ENCODE measurements at regions not wholly inside any gene's neighbourhood (a gene's known extent, or its start where the extent isn't known, plus 50 kb on each side); places are given as distances from the start of the nearest gene placed in this dataset.

GRCh38 chr13:62997038-62997599, 1581.5 kb upstream of the PCDH20 start:
- no peak for DNase-seq

DNA sequence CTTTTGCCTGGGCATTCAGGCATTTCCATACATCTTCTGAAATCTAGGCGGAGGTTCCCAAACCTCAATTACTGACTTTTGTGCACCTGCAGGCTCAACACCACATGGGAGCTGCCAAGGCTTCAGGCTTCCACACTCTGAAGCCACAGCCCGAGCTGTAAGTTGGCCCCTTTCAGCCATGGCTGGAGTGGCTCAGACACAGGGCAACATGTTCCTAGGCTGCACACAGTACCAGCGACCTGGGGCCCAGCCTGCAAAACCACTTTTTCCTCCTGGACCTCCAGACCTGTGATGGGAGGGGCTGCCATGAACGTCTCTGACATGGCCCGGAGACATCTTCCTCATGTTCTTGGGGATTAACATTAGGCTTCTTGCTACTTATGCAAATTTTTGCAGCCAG, 1558.2 kb upstream of the PCDH20 start:
- DNase-seq = no peak

DNA sequence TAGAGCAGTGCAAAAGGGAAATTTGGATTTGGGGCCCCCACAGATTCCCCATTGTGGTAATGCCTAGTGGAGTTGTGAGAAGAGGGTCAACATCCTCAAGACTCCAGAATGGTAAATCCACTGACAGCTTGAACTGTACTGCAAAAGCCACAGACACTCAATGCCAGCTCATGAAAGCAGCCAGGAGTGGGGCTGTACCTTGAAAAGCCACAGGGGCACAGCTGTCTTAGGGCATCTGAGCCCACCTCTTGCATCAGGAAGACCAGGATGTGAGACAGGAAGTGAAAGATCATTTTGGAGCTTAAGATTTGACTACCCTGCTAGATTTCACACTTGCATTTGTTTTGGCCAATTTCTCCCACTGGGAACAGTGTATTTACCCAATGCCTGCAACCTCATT, 1548.9 kb upstream of the PCDH20 start:
- DNase-seq = no peak

DNA sequence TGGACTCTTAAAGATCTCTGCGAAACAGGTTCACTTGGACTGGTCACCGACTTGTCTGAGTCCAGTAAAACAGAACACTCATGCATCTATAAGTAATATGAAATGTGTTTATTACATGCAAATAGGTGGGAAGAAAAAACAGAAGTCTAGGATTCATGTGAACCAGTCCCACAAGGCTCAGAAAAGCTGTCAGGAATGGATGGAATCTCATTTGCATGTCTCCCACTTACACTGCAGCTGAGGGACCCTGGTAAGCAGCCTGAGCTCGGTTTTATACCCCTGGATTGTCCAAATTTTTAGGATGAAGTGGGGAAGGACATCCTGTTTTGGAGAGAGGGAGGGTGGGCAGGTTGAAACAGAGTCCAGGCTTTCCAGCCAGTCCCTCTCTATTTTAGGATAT, 1545.1 kb upstream of the PCDH20 start:
- DNase-seq = no peak

DNA sequence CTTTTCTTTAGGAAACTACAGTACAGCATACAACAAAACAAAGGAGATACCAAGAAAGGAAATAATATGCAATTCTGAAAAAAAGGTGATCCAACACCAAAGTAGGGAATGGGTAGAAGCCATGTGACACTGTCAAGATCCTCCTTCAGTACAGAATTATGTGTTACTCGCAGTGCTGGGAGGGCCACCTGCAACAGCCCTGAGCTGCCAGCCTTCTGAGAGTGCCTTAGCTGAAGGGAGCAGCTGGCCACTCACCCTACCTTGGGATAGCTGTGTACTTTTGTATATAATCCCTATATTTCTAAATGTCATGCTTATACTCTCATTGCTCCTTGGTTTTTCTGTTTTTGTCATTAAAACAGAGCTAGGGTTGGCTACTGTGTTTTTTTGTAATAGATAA, 1518.2 kb upstream of the PCDH20 start:
- DNase-seq = no peak

DNA sequence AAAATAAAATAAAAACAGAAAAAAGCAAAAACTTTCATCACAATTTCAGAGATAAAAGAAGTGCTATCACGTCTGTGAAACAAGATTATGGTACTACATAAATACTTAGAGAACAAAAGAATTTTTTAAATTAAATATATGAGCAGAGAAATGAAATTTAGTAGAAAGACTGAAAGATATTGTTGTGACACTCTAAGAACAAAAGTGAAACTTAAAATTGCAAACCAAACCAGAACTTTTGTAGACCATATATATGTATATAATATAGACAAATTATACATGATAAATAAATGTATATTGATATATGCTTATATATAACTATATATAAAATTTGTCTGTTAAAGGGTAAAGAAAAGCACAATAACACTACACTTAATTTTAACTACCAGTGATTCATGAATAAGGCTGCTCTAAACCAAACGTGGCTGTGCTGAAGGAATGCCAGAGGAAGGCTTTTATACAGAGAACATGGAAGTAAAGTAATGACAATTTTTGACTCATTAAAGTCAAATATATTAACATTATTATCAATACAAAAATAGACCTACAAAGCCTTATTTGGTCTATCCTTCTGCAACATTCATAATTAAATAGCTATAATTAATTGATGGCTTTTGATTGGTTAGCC, 1516.7 kb upstream of the PCDH20 start:
- no peak for DNase-seq

DNA sequence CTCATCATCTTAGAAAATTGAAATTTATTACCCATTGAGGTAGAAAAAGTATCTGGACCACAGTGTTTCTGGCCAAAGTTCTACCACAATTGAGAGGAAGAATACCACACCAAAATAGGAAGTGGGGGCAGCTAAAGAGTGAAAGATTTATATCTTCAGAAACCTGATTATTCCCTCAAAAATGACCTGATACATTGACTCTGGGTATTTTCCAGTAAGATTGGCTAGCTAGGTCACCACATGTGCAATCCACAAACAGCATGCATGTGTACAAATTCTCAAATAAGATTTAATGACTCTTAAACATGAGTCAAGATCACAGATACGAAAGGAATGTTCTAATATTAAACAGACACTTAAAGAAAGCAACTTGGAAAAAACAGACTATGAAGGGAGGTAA, 1516.2 kb upstream of the PCDH20 start:
- DNase-seq = no peak

DNA sequence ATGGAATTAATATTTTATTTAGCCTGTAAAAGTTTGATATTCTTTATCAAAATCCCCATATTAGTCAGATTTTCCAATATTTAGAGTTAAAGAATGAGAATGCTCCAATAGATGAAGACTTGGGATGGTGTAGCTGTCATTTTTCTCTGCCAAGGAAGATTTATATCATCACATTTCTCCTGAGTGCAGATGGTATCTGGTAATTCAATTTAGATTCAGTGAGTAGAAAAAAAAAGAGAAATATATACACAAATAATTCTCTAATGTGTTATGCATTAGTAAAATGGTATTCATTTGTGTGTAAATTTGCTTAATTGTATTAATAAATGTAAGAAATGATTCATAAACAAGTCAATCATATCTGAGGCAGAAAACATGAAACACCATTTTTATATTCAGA, 1508.7 kb upstream of the PCDH20 start:
- no peak for DNase-seq

GRCh38 chr13:62920159-62920558, 1504.5 kb upstream of the PCDH20 start:
- DNase-seq = no peak

GRCh38 chr13:62919491-62919890, 1503.8 kb upstream of the PCDH20 start:
- DNase-seq = no peak

DNA sequence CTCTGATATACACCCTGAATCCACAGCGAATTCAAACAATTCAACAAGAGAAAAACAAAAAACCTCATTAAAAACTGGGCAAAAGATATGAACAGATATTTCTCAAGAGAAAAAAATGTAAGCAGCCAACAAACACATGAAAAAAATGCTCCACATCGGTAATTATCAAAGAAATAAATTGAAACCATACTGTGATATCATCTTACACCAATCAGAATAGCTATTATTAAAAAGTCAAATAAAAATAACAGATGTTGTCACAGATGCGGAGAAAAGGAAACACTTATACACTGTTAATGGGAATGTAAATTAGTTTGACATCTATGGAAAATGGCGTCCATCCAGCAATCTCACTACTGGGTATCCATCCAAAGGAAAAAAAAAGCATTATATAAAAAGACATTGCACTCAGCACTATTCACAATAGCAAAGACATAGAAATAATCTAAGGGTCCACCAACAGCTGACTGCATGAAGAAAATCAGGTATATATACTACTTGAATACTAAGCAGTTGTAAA, 1495.0 kb upstream of the PCDH20 start:
- DNase-seq = no peak

DNA sequence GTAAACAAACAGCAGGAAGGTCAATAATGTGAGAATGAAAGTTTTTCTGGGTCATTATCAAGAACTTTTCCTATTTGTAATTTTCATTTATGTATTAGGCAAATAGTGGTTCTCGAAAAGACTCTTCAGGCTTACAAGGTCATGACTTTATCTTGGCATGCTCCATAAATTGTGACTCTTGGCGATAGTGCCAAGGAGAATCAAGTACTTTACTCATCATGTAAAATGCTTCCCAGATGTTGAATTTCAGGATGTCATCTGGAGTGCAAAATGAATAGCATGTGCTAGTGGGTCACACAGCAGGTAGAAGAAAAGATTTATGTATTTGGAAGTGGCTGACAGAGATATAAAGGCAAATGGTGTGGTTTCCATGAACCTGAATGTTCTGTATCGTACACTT, 1492.7 kb upstream of the PCDH20 start:
- DNase-seq = no peak

- DNase-seq = no peak
These were observed 1491.2 kb upstream of the PCDH20 start for GRCh38 chr13:62906896-62907295.

DNA sequence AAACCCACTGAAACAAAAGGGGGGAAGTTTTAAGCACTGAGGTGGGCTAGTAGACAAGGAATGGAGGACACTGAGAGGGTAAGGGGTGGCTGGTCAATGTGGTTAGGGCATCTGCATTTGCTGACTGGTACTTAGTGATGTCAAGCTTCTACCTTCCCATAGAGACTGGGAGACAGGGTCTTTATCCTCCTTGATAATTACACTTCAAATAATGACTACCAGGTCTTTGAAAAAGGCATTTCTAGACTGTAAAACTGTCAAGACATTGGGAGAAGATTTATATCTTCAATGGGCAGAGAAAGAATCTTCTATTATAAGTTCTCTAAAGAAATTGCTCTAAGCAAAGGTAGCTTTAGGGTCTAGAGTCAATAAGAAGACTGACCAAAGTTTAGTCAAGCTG, 1490.8 kb upstream of the PCDH20 start:
- no peak for DNase-seq

DNA sequence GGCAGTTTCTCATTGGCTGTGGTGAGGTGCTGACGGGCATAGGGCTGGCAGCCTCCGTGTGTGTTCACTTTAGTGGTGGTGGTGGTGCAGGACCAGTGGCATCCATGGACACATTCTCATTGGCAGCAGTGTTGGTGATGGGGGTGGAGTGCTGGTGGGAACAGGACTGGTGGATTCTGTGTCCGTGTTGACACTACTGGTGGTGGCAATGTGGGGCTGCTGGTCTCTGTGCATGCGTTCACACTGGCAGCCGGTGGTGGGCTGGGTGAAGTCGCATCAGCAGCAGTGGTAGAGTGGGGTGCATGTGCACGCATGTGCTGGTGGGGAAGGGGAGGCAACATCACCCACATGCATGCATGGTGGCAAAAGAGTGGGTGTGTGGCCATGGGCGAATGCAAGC, 1471.4 kb upstream of the PCDH20 start:
- DNase-seq = no peak

DNA sequence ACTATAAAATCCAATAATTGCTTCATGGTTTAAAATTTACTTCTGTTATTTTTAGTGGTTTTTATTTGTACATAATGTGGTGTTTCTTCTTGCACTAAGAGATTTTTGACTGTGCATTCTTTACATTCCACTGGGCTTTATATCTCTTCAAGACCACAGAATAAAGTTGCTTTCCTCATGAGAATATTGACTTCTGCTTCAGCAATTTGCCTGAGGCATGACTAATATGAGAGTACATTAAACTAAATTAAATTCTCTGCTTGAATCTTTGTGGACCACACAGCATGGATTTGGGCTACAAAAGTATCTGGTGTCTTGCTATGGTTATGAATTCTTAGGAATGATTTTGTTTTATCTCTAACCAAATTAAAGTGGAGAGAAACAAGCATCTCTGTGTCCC, 1463.4 kb upstream of the PCDH20 start:
- no peak for DNase-seq

DNA sequence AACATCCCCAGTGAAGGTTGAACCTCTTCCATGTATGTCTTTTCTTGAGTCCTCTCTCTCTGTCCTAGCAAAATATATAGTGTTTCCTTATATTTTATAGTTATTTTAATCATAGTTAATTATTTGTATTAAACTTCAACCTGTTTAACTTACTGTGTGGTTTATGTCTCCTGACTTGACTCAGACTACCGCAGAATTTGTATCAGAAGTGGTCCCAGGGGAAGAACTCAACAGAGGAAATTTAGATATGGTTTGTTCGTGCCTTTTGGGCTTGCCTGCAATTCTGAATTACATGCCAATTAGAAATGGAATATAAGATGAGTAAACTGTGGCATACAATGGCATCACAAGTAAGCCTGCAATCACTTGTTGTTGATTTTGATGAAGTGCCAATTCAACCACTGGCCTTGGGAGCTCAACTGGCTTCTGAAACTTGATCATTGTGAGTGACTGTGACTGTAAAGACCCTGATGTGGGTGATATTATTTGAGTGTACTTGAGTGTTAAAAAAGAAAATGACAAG, 1459.5 kb upstream of the PCDH20 start:
- DNase-seq = no peak

GRCh38 chr13:62850331-62850730, 1434.7 kb upstream of the PCDH20 start:
- no peak for DNase-seq

DNA sequence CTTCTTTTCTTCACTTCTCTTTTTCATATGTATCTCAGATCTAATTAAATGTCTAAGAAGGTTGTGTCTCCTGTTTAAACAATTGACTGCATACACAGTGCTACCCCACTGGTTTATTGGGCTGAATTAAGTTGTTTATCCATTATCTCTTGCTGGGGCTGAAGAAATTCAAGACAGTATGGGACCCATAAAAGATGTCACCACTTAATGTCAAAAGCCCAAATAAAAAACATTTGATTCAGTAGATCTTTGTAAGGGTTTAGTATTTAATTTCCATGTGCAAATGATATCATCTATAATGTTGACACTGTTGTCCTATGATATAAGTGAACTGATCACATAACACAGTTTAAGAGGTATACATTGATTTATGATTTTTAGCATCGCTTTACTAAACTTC, 1431.9 kb upstream of the PCDH20 start:
- DNase-seq = no peak

GRCh38 chr13:62846302-62846701, 1430.7 kb upstream of the PCDH20 start:
- no peak for DNase-seq

- DNase-seq = no peak
These were observed 1423.7 kb upstream of the PCDH20 start for GRCh38 chr13:62839338-62839737.

DNA sequence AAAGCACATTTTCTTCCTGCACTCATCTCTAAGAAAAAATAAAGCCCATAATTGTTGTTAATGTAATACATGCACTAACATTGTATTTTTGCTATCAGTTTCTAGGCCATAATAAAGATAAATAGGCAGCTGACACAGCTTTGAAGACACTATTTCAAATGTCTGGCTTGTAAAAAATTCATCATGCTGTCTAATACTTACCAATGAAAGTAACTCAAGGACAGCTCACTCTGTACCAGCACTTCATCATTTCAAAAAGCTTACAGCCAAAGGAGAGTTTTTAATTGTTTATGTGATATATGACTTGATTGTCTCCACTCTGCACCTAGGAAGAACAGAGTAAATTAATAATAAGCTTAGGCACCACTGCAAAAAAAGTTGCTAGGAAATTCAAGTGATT, 1423.3 kb upstream of the PCDH20 start:
- no peak for DNase-seq

- DNase-seq = no peak
These were observed 1422.2 kb upstream of the PCDH20 start for GRCh38 chr13:62837895-62838294.

GRCh38 chr13:62829486-62829885, 1413.8 kb upstream of the PCDH20 start:
- no peak for DNase-seq

DNA sequence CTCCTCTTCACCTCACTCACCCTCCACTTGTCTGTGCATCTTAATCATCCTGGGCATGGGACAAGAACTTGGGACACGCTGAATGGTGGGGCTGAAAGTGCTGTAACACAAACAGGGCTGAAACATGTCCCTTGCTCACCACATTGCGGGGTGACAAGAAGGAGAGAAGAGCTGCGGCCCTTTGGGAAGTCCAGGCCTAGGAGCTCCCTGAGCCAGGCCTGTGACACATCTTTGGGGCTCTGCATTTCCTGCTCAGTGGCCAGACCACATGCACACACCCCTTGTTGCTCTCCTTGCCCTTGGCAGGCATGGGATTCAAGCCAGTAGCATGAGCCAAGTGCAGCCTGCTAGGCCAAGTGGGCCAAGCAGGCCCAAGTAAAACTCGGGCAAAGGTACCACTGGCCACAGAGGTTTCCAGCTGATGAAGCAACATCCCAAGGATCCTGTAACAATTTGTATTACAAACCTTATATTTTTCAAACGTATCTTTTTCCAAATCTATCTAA, 1384.3 kb upstream of the PCDH20 start:
- no peak for DNase-seq

All from CD4-positive, alpha-beta T cell treated with Interleukin-12 subunit alpha and Interleukin-12 subunit beta, for 1 hour (primary cell).